HG02759 (cell line): ENCODE measurements at regions not wholly inside any gene's neighbourhood (a gene's known extent, or its start where the extent isn't known, plus 50 kb on each side); places are given as distances from the start of the nearest gene placed in this dataset.
A peak's percentile ranks its signal among the peaks of the same experiment; 100 is the strongest.

ENCODE experiments used
- ATAC-seq: cut with Tn5 transposase; IDR thresholded peaks from one replicate; pipeline ENCODE4 v1.9.1; 2021; ENCODE audit warnings: mild to moderate bottlenecking, moderate library complexity; ENCODE audit not compliant: unreplicated experiment

- ATAC-seq: no peak
These were observed 113.1 kb upstream of the RAB6C start for GRCh38 chr2:129866391-129866790.

- ATAC-seq: no peak
These were observed 111.3 kb upstream of the RAB6C start for GRCh38 chr2:129868151-129868550.

GRCh38 chr2:129870685-129871241 lies 108.7 kb upstream of the RAB6C start:
- no peak for ATAC-seq

- no peak for ATAC-seq
These were observed 107.0 kb upstream of the RAB6C start for GRCh38 chr2:129872446-129872845.

DNA sequence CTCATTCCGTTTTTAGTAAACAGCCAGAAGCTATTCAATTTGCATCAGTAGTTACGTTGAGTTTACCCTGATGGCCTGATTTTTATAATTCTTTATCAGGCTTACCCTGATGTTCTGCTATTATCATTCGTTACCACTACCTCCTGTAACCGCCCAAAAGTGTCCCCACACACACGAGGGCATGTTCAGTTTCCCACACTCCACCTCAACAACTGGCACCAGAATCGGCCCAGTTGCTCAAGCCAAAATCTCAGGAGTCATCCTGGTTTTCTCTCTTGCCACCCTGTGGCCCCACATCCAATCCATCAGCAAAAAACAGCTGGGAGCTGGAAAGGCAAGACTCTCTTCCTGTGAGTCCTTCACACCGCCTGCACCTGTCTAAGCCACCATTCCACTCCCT lies 102.9 kb upstream of the RAB6C start:
- ATAC-seq: no peak

DNA sequence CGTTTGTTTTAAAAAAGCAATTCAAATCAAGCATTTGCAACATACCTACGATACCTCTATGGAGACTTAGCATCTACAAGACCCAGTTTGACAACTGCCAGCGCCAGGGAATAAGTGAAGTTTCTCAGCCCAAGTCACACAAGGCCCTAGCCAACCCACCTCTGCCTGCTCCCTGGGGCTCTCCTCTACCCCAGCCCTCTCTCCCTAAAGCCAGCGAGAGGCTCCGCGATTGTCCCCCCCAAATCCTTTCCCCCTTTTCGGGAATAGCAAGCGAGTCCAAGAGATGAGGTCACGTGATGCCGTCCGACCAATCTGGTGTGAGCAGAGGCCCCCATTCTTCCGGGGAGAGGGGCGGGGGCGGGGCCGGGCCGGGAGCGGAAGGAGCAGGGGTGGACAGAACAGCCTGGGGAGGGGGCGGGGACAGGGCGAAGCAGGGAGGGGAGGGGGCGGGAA lies 102.2 kb upstream of the RAB6C start:
- ATAC-seq: peak; percentile 78

DNA sequence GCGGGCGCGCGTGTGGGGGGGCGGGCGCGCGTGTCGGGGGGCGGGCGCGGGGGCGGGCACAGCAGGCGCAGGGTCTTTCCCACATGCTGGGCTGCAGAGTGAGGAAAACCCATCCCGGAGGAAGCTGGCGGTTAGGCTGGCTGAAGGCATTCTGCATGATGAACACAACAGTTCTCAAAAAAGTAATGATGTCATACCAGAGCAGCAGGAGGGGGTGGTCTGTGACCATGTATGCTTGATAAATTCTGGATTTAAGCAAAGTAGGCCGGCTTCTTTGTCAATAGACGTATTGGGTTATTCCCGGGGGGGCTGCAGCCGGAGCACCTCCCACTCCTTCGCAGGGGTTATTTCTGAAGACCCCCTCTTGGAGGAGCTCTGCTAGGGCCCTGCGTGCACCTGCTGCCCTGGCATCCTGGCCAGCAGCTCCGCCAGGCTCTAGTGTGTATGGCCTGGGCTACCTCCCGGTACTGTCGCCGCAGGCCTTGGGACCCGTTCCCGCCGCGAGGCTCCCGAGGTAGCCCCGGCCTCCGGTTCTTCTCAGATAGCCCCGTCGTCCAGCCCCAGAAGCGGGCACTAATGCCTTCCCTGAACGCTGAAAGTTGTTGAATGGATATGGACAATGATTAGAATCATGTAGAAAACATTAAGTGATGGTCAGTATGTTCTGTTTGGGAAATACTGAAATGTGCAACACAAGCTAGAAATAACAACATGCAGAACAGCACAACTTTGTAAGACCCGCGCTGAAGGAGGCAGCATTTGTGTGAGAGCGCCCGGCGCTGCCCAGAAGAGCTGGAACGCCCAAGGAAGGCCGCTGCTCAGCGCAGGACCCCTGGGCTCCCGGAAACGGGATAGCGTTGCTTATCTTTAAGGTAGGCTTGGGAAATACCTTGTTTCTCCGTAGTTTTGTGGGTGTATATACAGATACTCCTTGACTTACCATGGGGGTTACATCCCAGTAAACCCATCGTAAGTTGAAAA lies 101.4 kb upstream of the RAB6C start:
- peak; percentile 30 for ATAC-seq

DNA sequence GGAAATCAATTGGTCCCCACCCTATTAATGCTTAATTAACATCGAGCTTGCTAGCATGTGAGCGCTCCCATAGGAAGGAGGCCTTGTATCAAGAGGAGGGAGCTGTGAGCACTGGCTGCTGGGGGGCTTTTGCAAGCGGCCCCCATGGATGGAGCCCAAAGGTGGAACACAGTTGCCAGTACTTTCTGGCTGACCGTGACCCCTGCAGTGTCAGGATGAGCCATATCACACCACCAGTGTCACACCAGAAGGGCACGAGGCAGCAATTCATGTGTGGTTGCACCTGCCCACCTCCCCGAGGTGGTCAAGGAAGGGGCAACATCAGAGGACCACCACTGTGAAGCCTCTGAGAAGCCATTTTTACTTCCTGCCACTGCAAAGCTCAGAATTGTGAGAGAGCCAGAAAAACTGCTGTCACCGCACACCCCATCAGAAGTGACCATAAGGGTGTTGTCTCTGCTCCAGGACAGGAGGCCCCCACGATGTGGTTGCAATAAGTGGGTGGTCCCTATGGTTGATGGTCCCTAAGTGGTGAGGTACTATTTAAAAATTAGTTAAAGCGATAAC lies 99.8 kb upstream of the RAB6C start:
- ATAC-seq: no peak

DNA sequence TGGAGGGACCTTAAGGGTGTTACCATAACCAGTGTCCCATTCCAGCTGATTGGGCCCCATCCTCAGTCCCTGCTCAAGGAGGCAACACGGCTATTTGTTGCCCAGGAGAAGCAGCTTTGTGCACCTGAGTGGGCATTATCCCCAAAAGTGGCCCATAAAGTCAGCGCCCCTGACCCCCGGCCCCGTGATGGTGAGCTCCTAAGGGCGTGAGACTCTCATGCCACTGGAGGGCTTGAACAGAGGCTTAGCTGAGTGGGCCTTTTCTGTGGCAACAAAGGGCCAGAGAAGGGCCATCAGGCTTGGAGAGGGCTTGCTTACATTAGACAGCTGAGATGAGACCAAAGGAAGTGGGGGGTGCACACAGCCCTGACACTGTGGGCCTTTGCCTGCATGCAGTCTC lies 99.2 kb upstream of the RAB6C start:
- no peak for ATAC-seq

DNA sequence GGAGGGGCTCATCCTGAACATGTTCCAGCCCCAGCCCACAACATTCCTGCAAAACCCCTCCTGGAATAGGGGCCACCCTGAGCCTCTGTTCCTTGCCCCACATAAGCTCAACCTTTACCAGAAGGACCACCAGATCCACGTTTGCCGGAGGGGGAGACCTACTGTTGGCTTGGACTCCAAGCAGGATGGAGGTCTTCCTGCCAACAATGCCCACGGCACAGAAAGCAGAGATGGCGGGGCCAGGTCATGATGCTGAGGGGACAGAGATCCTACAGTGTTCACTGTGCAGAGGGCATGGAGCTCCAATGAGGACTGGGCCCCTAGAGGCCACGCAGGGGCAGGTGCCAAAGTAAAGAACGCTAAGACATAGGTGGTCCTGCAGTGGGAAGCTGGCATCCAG lies 98.5 kb upstream of the RAB6C start:
- no peak for ATAC-seq

- ATAC-seq: no peak
These were observed 97.6 kb upstream of the RAB6C start for GRCh38 chr2:129881786-129882396.

GRCh38 chr2:129882476-129882875 lies 97.0 kb upstream of the RAB6C start:
- ATAC-seq: no peak

DNA sequence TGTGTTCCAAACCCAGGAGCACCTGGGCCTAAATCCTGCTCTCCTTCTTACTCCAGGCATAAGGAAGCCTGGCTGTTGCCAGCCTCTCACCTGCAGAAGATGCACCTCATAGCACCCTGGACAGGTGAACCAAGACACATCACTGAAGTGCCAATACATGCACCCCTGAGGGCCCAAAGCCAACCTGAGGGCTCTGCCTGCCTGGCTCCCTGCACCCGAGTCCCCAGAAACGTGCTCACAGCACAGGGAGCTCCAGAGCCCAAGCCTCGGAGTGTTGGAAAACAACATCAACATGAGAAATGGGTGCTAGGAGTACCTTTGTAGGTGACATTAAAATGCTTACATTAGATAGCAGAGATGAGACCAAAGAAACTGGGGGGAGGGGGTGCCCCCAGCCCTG lies 96.3 kb upstream of the RAB6C start:
- no peak for ATAC-seq

- no peak for ATAC-seq
These were observed 95.2 kb upstream of the RAB6C start for GRCh38 chr2:129884221-129884786.

DNA sequence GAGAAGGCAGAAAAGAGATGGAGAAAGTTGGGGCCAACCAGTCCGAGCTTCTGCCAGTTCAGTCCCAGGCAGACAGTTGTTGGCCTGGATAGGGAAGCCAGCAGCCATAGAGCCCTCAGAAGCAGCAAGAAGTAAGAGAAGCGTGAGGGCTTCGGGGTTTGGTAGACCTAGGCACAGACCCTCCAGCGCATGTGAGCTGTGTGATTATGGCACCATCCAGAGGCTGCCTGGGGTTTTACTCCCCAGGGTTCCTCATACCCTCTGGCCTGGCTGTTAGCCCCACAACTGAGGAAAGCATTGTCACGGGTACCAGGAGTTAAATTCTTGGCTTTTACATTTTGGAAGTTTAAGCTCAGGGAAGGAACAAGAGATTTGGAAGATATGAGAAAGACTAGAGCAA lies 93.7 kb upstream of the RAB6C start:
- no peak for ATAC-seq

DNA sequence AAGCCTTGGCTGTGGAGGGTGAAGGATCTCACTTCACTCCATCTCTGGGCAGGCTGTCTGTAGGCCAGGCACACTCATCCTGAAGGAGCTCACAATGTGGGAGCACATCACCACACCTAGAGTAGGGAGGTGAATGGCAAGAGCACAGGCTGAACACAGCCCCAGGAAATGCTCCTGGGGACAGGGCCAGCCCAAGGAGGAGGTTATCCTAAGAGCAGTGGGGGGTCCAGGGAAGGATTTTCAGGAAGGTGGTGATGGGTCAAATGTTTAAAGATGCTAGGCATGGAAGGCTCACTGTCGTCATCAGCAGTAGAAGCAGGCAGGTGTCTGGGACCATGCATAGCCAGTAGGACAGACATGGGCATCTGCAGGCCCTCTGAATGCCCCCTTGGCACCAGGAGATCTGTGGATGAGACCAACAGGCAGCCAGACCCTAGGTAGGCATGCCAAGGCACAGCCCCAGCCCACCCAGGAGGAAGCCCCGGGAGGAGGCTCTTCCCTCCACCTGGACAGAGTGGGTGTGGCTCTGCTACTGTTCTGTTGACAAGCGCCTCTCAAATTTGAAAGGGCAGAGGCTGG lies 91.7 kb upstream of the RAB6C start:
- no peak for ATAC-seq

GRCh38 chr2:129888461-129888860 lies 91.0 kb upstream of the RAB6C start:
- no peak for ATAC-seq

DNA sequence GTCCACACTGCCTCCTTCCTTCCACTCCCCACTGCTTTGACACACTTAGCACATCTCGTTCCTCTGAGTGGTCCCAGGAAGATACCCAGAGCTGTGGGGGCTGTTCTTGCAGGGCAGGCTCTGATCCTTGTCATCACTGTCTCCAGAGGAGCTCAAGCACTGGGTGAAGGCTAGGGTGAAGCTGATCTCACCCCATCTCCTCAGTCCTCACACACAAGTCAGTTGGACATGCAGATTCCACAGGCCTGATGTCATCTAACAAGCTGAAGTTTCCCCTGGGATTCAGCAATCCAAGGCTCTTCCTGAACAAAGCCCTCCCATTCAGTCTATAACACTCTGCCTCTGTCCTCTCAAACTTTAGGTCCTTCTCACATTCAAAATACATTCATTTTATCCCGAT lies 90.6 kb upstream of the RAB6C start:
- ATAC-seq: no peak

DNA sequence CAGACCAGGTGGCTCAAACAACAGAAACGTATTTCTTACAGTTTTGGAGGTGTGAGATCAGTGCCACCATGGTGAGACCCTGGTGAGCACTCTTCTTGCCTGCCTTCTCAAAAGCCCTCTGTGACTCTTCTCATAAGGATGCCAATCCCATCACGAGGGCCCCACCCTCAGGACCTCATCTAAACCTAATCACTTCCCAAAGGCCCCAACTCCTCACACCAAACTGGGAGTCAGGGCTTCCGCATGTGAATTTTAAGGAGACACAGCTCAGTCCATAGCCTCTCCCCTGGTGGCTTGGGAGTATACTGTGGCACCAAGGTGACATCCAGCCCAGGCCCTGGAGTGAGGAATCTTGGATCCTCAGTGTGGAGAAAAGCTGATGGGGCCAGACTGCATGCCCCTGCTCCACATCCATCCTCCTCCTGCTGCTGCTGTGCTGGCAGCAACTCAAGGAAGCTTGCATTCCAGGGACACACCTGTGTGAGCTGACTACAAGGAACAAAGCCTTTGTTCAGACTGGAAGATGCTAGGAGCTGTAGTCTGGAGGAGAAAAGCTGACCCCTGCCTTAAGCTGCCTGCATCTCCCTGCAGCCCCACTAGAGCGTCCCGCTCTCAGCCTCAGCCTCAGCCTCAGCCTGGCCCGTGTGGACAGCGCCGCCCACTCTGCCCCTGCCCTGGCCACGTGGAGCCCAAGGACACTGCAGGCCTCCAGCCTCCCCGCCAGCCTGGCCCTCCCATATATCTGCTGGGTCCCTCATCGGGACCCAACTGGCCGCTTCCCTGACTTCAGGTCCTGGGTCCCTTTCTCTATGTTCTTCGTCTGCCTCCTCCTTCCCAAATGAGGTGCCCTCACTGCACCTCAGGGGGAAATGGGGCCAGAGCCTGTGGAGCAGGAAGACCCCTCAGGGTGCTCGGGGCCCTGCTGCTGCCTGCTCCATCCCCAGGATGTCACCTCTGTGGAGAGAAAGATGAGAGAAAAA lies 87.8 kb upstream of the RAB6C start:
- no peak for ATAC-seq

DNA sequence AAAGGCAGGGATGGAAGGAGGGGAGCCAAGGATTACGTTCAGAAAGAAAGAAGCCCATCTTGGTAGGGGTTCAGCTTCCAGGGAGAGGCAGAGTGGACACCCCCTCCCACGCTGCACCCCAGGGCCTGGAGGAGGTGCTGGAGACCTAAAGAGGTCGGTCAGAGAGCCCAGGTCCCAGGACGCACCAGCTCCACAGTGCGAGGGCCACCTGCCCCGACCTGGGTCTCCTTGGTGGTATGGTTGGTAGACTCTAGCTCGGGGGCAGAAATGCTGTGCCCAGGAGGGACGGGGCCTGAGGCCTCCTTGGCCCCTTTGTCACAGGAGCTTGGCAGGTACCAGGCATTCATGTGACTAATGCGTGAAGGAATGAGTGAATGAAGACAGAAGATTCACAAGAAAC lies 87.1 kb upstream of the RAB6C start:
- no peak for ATAC-seq
